Kidney epithelial cell (primary cell): ENCODE measurements at regions not wholly inside any gene's neighbourhood (a gene's known extent, or its start where the extent isn't known, plus 50 kb on each side); places are given as distances from the start of the nearest gene placed in this dataset.

Experiments
- DNase-seq: peaks from one replicate; pipeline ENCODE4 v3.0.0-alpha.2; 2010; ENCODE audit warnings: low read depth
- H3K27me3 ChIP-seq: 2 replicates; pipeline ENCODE4 v1.6.0; 2011; ENCODE audit warnings: low read length; ENCODE audit not compliant: control insufficient read depth, insufficient read depth
- H3K36me3 ChIP-seq: 2 replicates; pipeline ENCODE4 v1.5.1; 2011; ENCODE audit warnings: low read length; ENCODE audit not compliant: control insufficient read depth, insufficient read depth
- H3K4me3 ChIP-seq: 2 replicates; pipeline ENCODE4 v1.5.1; 2011; ENCODE audit warnings: low read depth, mild to moderate bottlenecking, control low read depth, low read length
- TF ChIP-seq, protein P1 (sequence below): IDR thresholded peaks from 2 replicates; pipeline ENCODE4 v1.5.1; 2011; ENCODE audit warnings: mild to moderate bottlenecking, moderate library complexity, low read length, control low read depth, inconsistent platforms; ENCODE audit not compliant: insufficient read depth, poor library complexity, severe bottlenecking

DNA sequence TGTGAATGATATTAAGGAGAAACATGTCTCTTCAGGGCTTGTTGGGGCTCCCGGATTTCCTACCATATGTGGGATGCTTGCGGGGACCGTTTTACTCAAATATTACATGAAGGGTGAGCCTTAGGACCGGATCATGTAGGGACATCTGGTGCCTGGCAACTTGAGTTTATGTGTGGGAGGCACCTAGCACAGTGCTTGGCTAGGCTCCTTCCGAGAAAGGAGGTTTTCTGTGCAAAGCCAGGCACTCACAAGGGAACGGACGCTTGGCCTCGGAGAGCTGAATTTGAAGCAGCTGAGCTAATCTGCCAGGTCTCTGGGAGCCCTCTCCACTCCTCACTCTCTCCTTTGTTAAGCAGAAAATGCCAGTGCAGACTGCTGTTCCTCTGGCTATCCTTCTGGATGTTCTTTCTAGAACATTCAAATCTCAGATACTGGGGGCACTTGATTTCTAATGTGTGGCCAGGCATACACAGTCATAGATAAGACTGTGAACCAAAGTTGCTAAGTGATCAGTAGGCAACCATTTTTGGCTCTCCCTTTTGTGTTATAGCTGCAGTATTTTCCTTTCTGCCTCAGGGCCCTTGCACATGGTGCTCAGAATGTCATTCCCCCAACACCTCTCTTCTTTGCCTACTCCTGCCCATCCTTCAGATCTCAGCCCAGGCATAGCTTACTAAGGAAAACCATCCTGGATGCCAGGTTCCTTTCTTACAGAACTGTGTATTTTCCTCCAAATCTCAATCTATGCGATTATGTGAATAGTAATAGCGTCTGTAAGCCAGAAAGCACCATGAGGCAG lies 216.6 kb upstream of the CSF3R start:
- H3K36me3 ChIP-seq: no peaks in the 10 kb centered on the region
- no peaks in the 10 kb centered on the region for H3K27me3 ChIP-seq
- no peak for DNase-seq
- TF ChIP-seq, protein P1, sequence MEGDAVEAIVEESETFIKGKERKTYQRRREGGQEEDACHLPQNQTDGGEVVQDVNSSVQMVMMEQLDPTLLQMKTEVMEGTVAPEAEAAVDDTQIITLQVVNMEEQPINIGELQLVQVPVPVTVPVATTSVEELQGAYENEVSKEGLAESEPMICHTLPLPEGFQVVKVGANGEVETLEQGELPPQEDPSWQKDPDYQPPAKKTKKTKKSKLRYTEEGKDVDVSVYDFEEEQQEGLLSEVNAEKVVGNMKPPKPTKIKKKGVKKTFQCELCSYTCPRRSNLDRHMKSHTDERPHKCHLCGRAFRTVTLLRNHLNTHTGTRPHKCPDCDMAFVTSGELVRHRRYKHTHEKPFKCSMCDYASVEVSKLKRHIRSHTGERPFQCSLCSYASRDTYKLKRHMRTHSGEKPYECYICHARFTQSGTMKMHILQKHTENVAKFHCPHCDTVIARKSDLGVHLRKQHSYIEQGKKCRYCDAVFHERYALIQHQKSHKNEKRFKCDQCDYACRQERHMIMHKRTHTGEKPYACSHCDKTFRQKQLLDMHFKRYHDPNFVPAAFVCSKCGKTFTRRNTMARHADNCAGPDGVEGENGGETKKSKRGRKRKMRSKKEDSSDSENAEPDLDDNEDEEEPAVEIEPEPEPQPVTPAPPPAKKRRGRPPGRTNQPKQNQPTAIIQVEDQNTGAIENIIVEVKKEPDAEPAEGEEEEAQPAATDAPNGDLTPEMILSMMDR: no peak
- H3K4me3 ChIP-seq: no peak overlapping the region

- DNase-seq: no peak
- TF ChIP-seq, protein P1: no peak
- Histone ChIP-seq H3K27me3 (no peaks in the 10 kb centered on the region), H3K4me3 (no peak overlapping the region), H3K36me3 (no peaks in the 10 kb centered on the region)
These were observed 215.3 kb upstream of the CSF3R start for GRCh38 chr1:36697836-36698605.

DNA sequence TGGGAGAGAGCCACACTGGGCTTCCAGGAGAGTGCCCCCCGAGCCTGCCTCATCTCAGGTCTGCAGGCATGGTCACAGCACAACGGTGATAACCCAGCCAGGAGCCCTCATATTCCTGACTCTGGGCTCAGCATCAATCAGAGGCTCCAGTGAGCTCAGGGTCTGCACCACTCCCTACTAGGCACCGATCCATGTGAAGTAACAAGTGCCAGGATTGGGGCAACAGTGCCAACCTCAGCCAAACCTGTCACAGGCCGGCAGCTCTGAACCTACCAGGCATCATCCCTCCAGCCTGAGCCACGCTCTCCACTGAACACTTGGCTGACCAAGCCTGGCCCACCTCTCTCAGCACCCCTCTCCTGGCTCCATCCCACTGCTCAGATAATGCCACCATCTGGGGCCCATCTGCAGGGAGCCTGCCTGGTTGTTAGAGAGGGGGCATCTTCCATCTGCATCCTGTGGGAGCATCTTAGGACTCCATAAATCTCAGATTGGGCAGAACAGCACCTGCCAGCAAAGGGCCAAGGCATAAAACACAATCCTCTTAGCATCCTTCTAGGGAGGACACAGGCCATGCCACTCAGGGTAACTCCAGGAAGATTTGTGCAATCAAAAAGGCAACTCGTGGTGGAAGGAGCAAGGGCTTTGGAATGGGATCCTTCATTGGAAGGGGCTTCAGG lies 213.7 kb upstream of the CSF3R start:
- no peak for DNase-seq
- Histone ChIP-seq H3K27me3 (peaks cover 3% of the 10 kb centered on the region), H3K4me3 (no peak overlapping the region)

DNA sequence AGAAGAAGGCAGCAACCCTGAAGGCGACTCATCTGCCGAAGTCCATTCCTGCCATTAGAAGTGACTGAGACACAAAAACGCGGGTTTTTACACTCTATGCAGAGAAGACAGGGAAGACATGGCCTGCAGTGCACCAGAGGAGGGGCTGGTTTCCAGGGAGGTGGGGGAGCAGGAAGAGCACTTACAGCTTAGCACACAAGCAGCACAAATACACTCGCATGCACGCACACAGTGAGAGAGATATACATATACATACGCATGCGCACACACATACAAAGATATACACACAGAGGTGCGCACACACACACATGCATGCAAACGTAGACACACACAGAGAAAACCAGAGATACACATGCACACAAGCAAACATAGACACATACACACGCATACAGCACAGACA lies 210.9 kb upstream of the CSF3R start:
- Histone ChIP-seq H3K36me3 (no peaks in the 10 kb centered on the region), H3K4me3 (no peak overlapping the region), H3K27me3 (peaks cover 3% of the 10 kb centered on the region)
- DNase-seq: no peak
- TF ChIP-seq, protein P1: no peak

More for the DNA sequence above, 213.7 kb upstream of the CSF3R start:
- TF ChIP-seq, protein P1: no peak
- H3K36me3 ChIP-seq: no peaks in the 10 kb centered on the region

DNA sequence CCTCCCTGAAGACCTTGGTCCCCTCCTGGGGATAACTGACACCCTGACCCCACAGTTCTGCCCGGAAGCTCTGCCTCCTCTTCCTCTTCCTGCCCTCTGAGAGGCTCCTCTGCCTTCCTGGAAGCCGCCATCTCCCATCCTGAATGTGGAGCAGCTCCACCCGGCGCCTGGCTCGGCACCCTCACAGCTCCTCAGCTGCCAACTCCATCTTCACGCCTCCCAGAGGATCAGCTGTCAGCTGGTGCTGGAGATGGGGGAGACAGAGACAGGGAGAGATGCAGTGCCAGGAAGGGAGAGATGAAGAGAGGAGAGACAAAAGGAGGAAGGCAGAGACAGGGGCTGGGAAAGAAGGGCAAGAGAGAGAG lies 210.4 kb upstream of the CSF3R start:
- H3K36me3 ChIP-seq: no peaks in the 10 kb centered on the region
- no peak for DNase-seq
- TF ChIP-seq, protein P1: no peak
- H3K4me3 ChIP-seq: no peak overlapping the region
- H3K27me3 ChIP-seq: peaks cover 3% of the 10 kb centered on the region
